ENCODE measurements at regions not wholly inside any gene's neighbourhood (a gene's known extent, or its start where the extent isn't known, plus 50 kb on each side); places are given as distances from the start of the nearest gene placed in this dataset.

- Histone ChIP-seq H3K9me3 (peaks cover 8% of the 10 kb centered on the region), H3K27me3 (ENCODE audit: insufficient read depth in 3 of 3, low read length in 2 of 3) (no peaks in the 10 kb centered on the region), H3K4me3 (no peak overlapping the region), H3K4me1 (peaks cover 14% of the 10 kb centered on the region), H3K36me3 (ENCODE audit: insufficient read depth in 1 of 2, low read depth in 1 of 2) (no peaks in the 10 kb centered on the region), H3K27ac (peak overlapping the region; percentile 36)
- DNase-seq (peak in 1 of 2 donors; percentile 67), ATAC-seq (peak; percentile 53 to 78 (median 66))
- intact Hi-C loops (cut with DNase I), result no loop called here
- 21 to 30% (median 23%) methylated on average over 5 of the region's 5 CpGs for WGBS, 3 donors
- TF ChIP-seq CTCF (IDR thresholded peaks at IDR 0.05), result no peak
Measured at GRCh38 chr2:2764001-2764355, 432.9 kb upstream of the MYT1L start.

GRCh38 chr2:2763351-2764000 lies 432.4 kb upstream of the MYT1L start:
- Histone ChIP-seq H3K36me3 (ENCODE audit: insufficient read depth in 1 of 2, low read depth in 1 of 2) (no peaks in the 10 kb centered on the region), H3K4me1 (peaks cover 14% of the 10 kb centered on the region), H3K27ac (peak overlapping the region; percentile 36), H3K9me3 (peaks cover 8% of the 10 kb centered on the region), H3K27me3 (ENCODE audit: insufficient read depth in 3 of 3, low read length in 2 of 3) (no peaks in the 10 kb centered on the region), H3K4me3 (no peak overlapping the region)
- TF ChIP-seq CTCF (IDR thresholded peaks at IDR 0.05), result no peak
- WGBS, 3 donors, result 37 to 46% (median 37%) methylated on average over 25 of the region's 25 CpGs
- intact Hi-C loops (cut with DNase I), result no loop called here
- ATAC-seq (peak; percentile 52 to 81 (median 74)), DNase-seq (no peak)

DNA sequence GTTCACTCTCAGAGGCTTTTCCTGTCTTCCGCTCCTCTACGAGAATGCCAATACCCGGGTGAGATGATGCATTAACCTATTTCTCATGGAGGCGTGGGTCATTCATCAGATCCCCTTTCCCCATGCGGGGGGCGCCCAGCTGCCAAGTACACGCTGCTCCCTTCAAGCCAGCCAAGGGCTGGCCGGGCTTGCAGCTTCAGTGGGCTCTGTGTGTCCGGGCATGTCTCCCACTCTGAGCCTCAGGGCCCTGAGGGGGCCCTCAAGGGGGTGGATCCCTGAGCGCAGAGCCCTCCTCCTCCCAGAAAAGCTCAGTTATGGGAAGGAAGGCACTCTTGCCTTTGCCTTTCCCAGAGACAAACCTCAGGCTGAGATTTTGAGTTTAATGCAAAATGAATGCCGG lies 431.8 kb upstream of the MYT1L start:
- intact Hi-C loops (cut with DNase I), result no loop called here
- no peak overlapping the region for H3K27ac ChIP-seq
- no peaks in the 10 kb centered on the region for H3K27me3 ChIP-seq (ENCODE audit: insufficient read depth in 3 of 3, low read length in 2 of 3)
- WGBS, 3 donors, result 30 to 41% (median 31%) methylated on average over 11 of the region's 11 CpGs
- no peaks in the 10 kb centered on the region for H3K36me3 ChIP-seq (ENCODE audit: insufficient read depth in 1 of 2, low read depth in 1 of 2)
- ATAC-seq, result peak in 3 of 4 donors; percentile 26 to 68 (median 53)
- no peak for TF ChIP-seq CTCF (IDR thresholded peaks at IDR 0.05)
- peaks cover 8% of the 10 kb centered on the region for H3K9me3 ChIP-seq
- no peak overlapping the region for H3K4me3 ChIP-seq
- H3K4me1 ChIP-seq, result peaks cover 14% of the 10 kb centered on the region
- DNase-seq, result no peak

- intact Hi-C loops (cut with DNase I), result no loop called here
- no peak for DNase-seq
- 84 to 91% (median 86%) methylated on average over 17 of the region's 17 CpGs for WGBS, 3 donors
Measured at GRCh38 chr2:2762166-2762908, 431.3 kb upstream of the MYT1L start.

More at GRCh38 chr2:2762166-2762908, 431.3 kb upstream of the MYT1L start:
- Histone ChIP-seq H3K9me3 (peaks cover 8% of the 10 kb centered on the region), H3K4me1 (peaks cover 14% of the 10 kb centered on the region), H3K27ac (no peak overlapping the region), H3K4me3 (no peak overlapping the region), H3K27me3 (ENCODE audit: insufficient read depth in 3 of 3, low read length in 2 of 3) (no peaks in the 10 kb centered on the region), H3K36me3 (ENCODE audit: insufficient read depth in 1 of 2, low read depth in 1 of 2) (no peaks in the 10 kb centered on the region)
- TF ChIP-seq CTCF (IDR thresholded peaks at IDR 0.05), result no peak
- ATAC-seq, result no peak
